ENCODE measurements at regions not wholly inside any gene's neighbourhood (a gene's known extent, or its start where the extent isn't known, plus 50 kb on each side); places are given as distances from the start of the nearest gene placed in this dataset.

GRCh38 chr3:111331306-111331705, 210.7 kb upstream of the CD96 start:
- TF ChIP-seq CTCF (IDR thresholded peaks at IDR 0.05): no peak
- Mint-ChIP-seq H3K27me3 (ENCODE audit: low read depth) (no peaks in the 10 kb centered on the region), H3K4me1 (ENCODE audit: low read depth) (peaks cover 3% of the 10 kb centered on the region), H3K36me3 (ENCODE audit: low read depth) (no peaks in the 10 kb centered on the region), H3K9me3 (ENCODE audit: low read depth) (no peaks in the 10 kb centered on the region), H3K27ac (ENCODE audit: unreplicated experiment) (no peak overlapping the region), H3K4me3 (ENCODE audit: unreplicated experiment) (no peak overlapping the region)
- DNase-seq (ENCODE audit: low spot score): no peak

DNA sequence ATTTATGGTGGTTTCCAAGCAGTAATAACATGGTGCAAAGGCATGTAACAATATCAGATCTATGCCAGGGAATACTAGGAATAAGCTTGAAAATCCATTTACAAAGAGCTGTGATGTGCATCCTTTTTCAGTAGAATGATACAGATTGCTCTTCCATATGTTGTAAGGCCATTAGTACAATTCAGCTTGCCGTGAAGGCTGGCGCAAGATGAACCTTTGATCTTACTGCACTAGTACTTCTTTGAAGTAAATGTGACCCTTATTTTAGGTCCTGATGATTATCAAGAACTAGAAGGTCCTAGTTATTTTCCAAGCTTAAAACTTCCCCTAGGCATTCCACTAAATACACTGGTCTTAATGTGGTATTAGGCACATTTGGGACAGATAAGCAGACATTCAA, 210.1 kb upstream of the CD96 start:
- DNase-seq (ENCODE audit: low spot score): no peak
- Mint-ChIP-seq H3K4me3 (ENCODE audit: unreplicated experiment) (no peak overlapping the region), H3K27me3 (ENCODE audit: low read depth) (no peaks in the 10 kb centered on the region), H3K9me3 (ENCODE audit: low read depth) (no peaks in the 10 kb centered on the region), H3K27ac (ENCODE audit: unreplicated experiment) (no peak overlapping the region), H3K36me3 (ENCODE audit: low read depth) (no peaks in the 10 kb centered on the region), H3K4me1 (ENCODE audit: low read depth) (peaks cover 3% of the 10 kb centered on the region)
- TF ChIP-seq CTCF (IDR thresholded peaks at IDR 0.05): no peak

GRCh38 chr3:111332488-111333080, 209.4 kb upstream of the CD96 start:
- Mint-ChIP-seq H3K27ac (ENCODE audit: unreplicated experiment) (no peak overlapping the region), H3K36me3 (ENCODE audit: low read depth) (no peaks in the 10 kb centered on the region), H3K4me1 (ENCODE audit: low read depth) (peaks cover 3% of the 10 kb centered on the region), H3K27me3 (ENCODE audit: low read depth) (no peaks in the 10 kb centered on the region), H3K4me3 (ENCODE audit: unreplicated experiment) (no peak overlapping the region), H3K9me3 (ENCODE audit: low read depth) (no peaks in the 10 kb centered on the region)
- no peak for DNase-seq (ENCODE audit: low spot score)
- no peak for TF ChIP-seq CTCF (IDR thresholded peaks at IDR 0.05)

DNA sequence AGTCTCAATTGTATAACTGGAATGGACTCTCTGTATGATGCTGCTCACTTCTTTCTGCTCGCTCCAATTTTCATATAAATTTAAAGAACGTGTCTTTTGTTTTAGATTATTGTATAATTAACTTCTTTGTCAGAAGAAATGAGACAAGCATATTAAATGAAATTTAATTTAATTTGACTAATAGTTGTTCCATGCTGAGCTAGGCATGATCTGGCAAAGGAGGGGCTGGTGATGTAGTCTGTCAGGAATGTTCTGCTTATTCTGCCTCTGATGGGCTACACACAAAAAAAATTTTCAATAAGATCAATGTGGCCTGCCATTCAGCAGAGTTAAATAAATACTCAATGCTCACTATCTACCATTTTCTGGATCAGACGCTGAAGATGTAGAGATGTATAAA, 208.4 kb upstream of the CD96 start:
- DNase-seq (ENCODE audit: low spot score): no peak
- Mint-ChIP-seq H3K4me3 (ENCODE audit: unreplicated experiment) (no peak overlapping the region), H3K27ac (ENCODE audit: unreplicated experiment) (no peak overlapping the region), H3K9me3 (ENCODE audit: low read depth) (no peaks in the 10 kb centered on the region), H3K36me3 (ENCODE audit: low read depth) (no peaks in the 10 kb centered on the region), H3K4me1 (ENCODE audit: low read depth) (peaks cover 10% of the 10 kb centered on the region), H3K27me3 (ENCODE audit: low read depth) (no peaks in the 10 kb centered on the region)
- TF ChIP-seq CTCF (IDR thresholded peaks at IDR 0.05): no peak

DNA sequence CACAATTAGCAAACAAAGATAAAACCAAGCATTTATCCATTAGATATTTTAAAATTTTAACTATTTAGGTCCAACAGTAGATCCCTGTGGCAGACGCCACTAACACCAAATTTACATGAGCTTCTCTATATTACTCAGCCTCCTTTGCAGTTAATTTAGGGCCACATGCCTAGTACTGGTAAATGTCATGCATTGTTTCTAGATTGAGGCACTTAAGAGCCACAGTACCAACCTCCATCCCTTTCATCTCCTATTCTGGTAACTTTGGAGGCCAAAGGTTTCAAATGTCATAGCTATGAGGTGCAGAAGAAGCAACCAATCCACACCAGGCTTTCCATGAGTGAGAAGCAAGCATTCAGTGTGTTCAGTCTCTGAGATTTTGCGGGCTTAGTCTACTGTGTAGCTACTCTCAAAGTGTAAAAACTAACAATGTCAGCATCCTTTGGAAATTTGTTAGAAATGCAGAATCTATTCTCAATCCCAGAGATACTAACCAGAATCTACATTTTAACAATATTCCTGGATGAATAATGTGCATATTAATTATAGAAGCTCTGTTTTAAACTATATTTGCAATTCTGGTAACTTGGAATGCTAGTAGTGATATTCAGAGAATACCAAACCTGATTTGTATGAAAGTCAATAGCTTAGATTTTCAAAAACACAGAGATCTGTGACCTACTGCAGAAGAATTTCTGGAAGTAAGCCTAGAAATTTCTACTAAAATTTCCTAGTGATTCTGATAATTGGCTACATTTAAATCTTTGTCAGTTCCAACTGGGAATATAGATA, 206.3 kb upstream of the CD96 start:
- H3K27ac Mint-ChIP-seq (ENCODE audit: unreplicated experiment): no peak overlapping the region
- DNase-seq (ENCODE audit: low spot score): no peak
- peaks cover 10% of the 10 kb centered on the region for H3K4me1 Mint-ChIP-seq (ENCODE audit: low read depth)
- peaks cover 5% of the 10 kb centered on the region for H3K9me3 Mint-ChIP-seq (ENCODE audit: low read depth)
- H3K36me3 Mint-ChIP-seq (ENCODE audit: low read depth): no peaks in the 10 kb centered on the region
- TF ChIP-seq CTCF (IDR thresholded peaks at IDR 0.05): no peak
- no peak overlapping the region for H3K4me3 Mint-ChIP-seq (ENCODE audit: unreplicated experiment)
- H3K27me3 Mint-ChIP-seq (ENCODE audit: low read depth): no peaks in the 10 kb centered on the region

All from chondrocyte (in vitro differentiated cells).